IMR-90 (cell line): ENCODE measurements at regions not wholly inside any gene's neighbourhood (a gene's known extent, or its start where the extent isn't known, plus 50 kb on each side); places are given as distances from the start of the nearest gene placed in this dataset.

Source experiments
- ATAC-seq: fragments of 200-7000 bp; cut with Tn5 transposase; 2 replicates; pipeline ENCODE4 v1.9.1; 2020; ENCODE audit warnings: low read depth, mild to moderate bottlenecking, moderate library complexity
- BruUV-seq: library from RNA; stranded (reverse); fragments of 400-500 nt; replicated peaks from 2 replicates; lab custom pipeline; 2021; lab: Mats Ljungman, UMichigan
- CTCF ChIA-PET: fragments of 300-600 bp; formaldehyde crosslinking; extraction: SDS; loops from one replicate; lab custom pipeline; 2021; ENCODE audit warnings: antibody characterized with exemption; lab: Yijun Ruan, JAX
- POLR2A ChIA-PET: fragments of 300-600 bp; sonication (Branson Sonifier 250); formaldehyde crosslinking; loops from one replicate; lab custom pipeline; 2022; ENCODE audit warnings: antibody characterized with exemption; ENCODE audit not compliant: unreplicated experiment; lab: Charles Lee
- DNase-seq: peaks from one replicate; pipeline ENCODE4 v3.0.0; 2013
- H2AFZ ChIP-seq: replicated peaks from 2 replicates; pipeline ENCODE3; 2013; ENCODE audit warnings: low read length, mild to moderate bottlenecking; ENCODE audit not compliant: poor library complexity
- H2AK5ac ChIP-seq: 2 replicates; pipeline ENCODE4 v1.6.1; 2013; ENCODE audit warnings: low read depth, low read length, inconsistent platforms
- H2AK9ac ChIP-seq: replicated peaks from 2 replicates; pipeline ENCODE3; 2013; ENCODE audit warnings: mild to moderate bottlenecking, low read depth, low read length, moderate library complexity; ENCODE audit not compliant: poor library complexity
- H2BK120ac ChIP-seq: 2 replicates; pipeline ENCODE4 v1.6.1; 2013; ENCODE audit warnings: low read depth, low read length, inconsistent platforms
- H2BK15ac ChIP-seq: 3 replicates; pipeline ENCODE4 v1.6.1; 2013; ENCODE audit warnings: low read depth, low read length, inconsistent platforms
- H2BK20ac ChIP-seq: 2 replicates; pipeline ENCODE4 v1.6.1; 2013; ENCODE audit warnings: low read depth, mild to moderate bottlenecking, inconsistent platforms, low read length, moderate library complexity
- H2BK5ac ChIP-seq: 2 replicates; pipeline ENCODE4 v1.6.1; 2013; ENCODE audit warnings: mild to moderate bottlenecking, low read depth, low read length, inconsistent platforms; ENCODE audit not compliant: poor library complexity, severe bottlenecking
- H3K14ac ChIP-seq: replicated peaks from 2 replicates; pipeline ENCODE4 v1.6.1; 2013; ENCODE audit warnings: low read depth, low read length, inconsistent platforms
- H3K18ac ChIP-seq: 2 replicates; pipeline ENCODE4 v1.6.1; 2013; ENCODE audit warnings: low read depth, low read length, control low read depth
- H3K23ac ChIP-seq: 2 replicates; pipeline ENCODE4 v1.6.1; 2013; ENCODE audit warnings: low read depth, low read length, inconsistent platforms
- H3K27ac ChIP-seq: 2 replicates; pipeline ENCODE4 v1.5.1; 2013; ENCODE audit warnings: mild to moderate bottlenecking, control low read depth, low read length; ENCODE audit not compliant: insufficient read depth
- H3K27me3 ChIP-seq: 2 replicates; pipeline ENCODE4 v1.6.1; 2013; ENCODE audit warnings: low read length; ENCODE audit not compliant: control insufficient read depth, insufficient read depth
- H3K36me3 ChIP-seq: 2 replicates; pipeline ENCODE4 v1.6.1; 2013; ENCODE audit warnings: low read length, mixed read lengths; ENCODE audit not compliant: control insufficient read depth, insufficient read depth
- H3K4ac ChIP-seq: 2 replicates; pipeline ENCODE4 v1.6.1; 2013; ENCODE audit warnings: low read depth, low read length, inconsistent platforms
- H3K4me1 ChIP-seq: 2 replicates; pipeline ENCODE4 v1.6.1; 2013; ENCODE audit warnings: low read length, mixed read lengths; ENCODE audit not compliant: control insufficient read depth, insufficient read depth
- H3K4me2 ChIP-seq: 2 replicates; pipeline ENCODE4 v1.6.1; 2013; ENCODE audit warnings: low read depth, mild to moderate bottlenecking, control low read depth, low read length, moderate library complexity
- H3K4me3 ChIP-seq: 2 replicates; pipeline ENCODE4 v1.5.1; 2013; ENCODE audit warnings: low read depth, mild to moderate bottlenecking, control low read depth, low read length, moderate library complexity; ENCODE audit not compliant: insufficient read depth
- H3K56ac ChIP-seq: 2 replicates; pipeline ENCODE4 v1.6.1; 2013; ENCODE audit warnings: low read length, inconsistent platforms; ENCODE audit not compliant: insufficient read depth; ENCODE audit errors: extremely low read depth
- H3K79me1 ChIP-seq, 2 experiments: 2 replicates each; pipeline ENCODE4 v1.6.1; 2013; ENCODE audit warnings: low read length in 2 of 2, inconsistent platforms in 1 of 2, low read depth in 1 of 2
- H3K9ac ChIP-seq: 2 replicates; pipeline ENCODE4 v1.6.1; 2013; ENCODE audit warnings: low read depth, low read length, control low read depth
- H3K9me1 ChIP-seq: 2 replicates; pipeline ENCODE4 v1.6.1; 2013; ENCODE audit warnings: low read length, inconsistent platforms; ENCODE audit not compliant: insufficient read depth
- H3K9me3 ChIP-seq: 2 replicates; pipeline ENCODE4 v1.6.1; 2013; ENCODE audit warnings: low read length; ENCODE audit not compliant: control insufficient read depth, insufficient read depth
- H4K20me1 ChIP-seq: 2 replicates; pipeline ENCODE4 v1.6.1; 2013; ENCODE audit warnings: low read length, inconsistent platforms; ENCODE audit not compliant: insufficient read depth
- H4K5ac ChIP-seq: 2 replicates; pipeline ENCODE4 v1.6.1; 2013; ENCODE audit warnings: mild to moderate bottlenecking, low read depth, low read length, control low read depth
- H4K8ac ChIP-seq, 2 experiments: 2 replicates each; pipeline ENCODE4 v1.6.1; 2013; ENCODE audit warnings: low read depth in 2 of 2, low read length in 2 of 2, control low read depth in 1 of 2, inconsistent platforms in 1 of 2
- H4K91ac ChIP-seq: 2 replicates; pipeline ENCODE4 v1.6.1; 2013; ENCODE audit warnings: low read depth, low read length, inconsistent platforms; ENCODE audit not compliant: insufficient read depth
- CEBPB ChIP-seq: IDR thresholded peaks from 2 replicates; pipeline ENCODE4 v1.6.1; 2012; ENCODE audit warnings: low read depth, low read length, improper control_type of control experiment
- MAFK ChIP-seq: IDR thresholded peaks from 2 replicates; pipeline ENCODE4 v1.6.1; 2012; ENCODE audit warnings: low read depth, low read length, improper control_type of control experiment
- MXI1 ChIP-seq: IDR thresholded peaks from 2 replicates; pipeline ENCODE4 v1.6.1; 2012; ENCODE audit warnings: low read depth, mild to moderate bottlenecking, low read length, moderate library complexity, borderline replicate concordance
- POLR2A ChIP-seq: IDR thresholded peaks from 2 replicates; pipeline ENCODE4 v1.6.1; 2012; ENCODE audit warnings: mild to moderate bottlenecking, low read depth, low read length
- RAD21 ChIP-seq: IDR thresholded peaks from 2 replicates; pipeline ENCODE4 v1.6.1; 2012; ENCODE audit warnings: low read length, improper control_type of control experiment
- RCOR1 ChIP-seq: IDR thresholded peaks from 2 replicates; pipeline ENCODE4 v1.6.1; 2012; ENCODE audit warnings: mild to moderate bottlenecking, low read length, improper control_type of control experiment; ENCODE audit not compliant: insufficient replicate concordance
- RFX5 ChIP-seq: IDR thresholded peaks from 2 replicates; pipeline ENCODE4 v1.8.0; 2012; ENCODE audit warnings: low read depth, mild to moderate bottlenecking, low read length, moderate library complexity
- SMC3 ChIP-seq: fragments of 150-350 bp; IDR thresholded peaks from 2 replicates; pipeline ENCODE4 v1.6.1; 2016; ENCODE audit warnings: low read depth, mild to moderate bottlenecking, antibody characterized with exemption, low read length, moderate library complexity
- WGBS, 2 experiments: methylation state at CpG; one replicate each; pipeline versions ENCODE4 v1.1.5 to v1.1.7; 2013; ENCODE audit warnings: missing lambda C conversion rate in 2 of 2; ENCODE audit not compliant: insufficient read length in 1 of 2; ENCODE audit errors: extremely low coverage in 2 of 2; 5-methylcytosine and 5-hydroxymethylcytosine counted together
- dilution Hi-C: fragments of 300-500 bp; cut with HindIII; formaldehyde crosslinking; loops from one replicate; pipeline ENCODE4 v1.14.3; 2018; ENCODE audit warnings: low sequenced_read_pairs; ENCODE audit not compliant: unreplicated experiment
- in situ Hi-C: fragments of 300-500 bp; cut with MboI; formaldehyde crosslinking; loops from 3 replicates; pipeline ENCODE4 v1.14.3; 2019; ENCODE audit warnings: low sequenced_read_pairs, inconsistent platforms, mixed read lengths
- intact Hi-C: fragments of 100-400 bp; cut with micrococcal nuclease; formaldehyde crosslinking; loops from 2 replicates; pipeline ENCODE4 v1.10.0; 2022
- TF ChIP-seq, protein P1 (sequence below): fragments of 150-350 bp; IDR thresholded peaks from 2 replicates; pipeline ENCODE4 v1.6.1; 2017; ENCODE audit warnings: mild to moderate bottlenecking, antibody characterized with exemption, low read length, low read depth
- TF ChIP-seq, protein P2 (sequence below): conservative IDR thresholded peaks from 2 replicates; pipeline ENCODE4 v1.5.1; 2012; ENCODE audit warnings: mild to moderate bottlenecking, low read depth, low read length, improper control_type of control experiment

DNA sequence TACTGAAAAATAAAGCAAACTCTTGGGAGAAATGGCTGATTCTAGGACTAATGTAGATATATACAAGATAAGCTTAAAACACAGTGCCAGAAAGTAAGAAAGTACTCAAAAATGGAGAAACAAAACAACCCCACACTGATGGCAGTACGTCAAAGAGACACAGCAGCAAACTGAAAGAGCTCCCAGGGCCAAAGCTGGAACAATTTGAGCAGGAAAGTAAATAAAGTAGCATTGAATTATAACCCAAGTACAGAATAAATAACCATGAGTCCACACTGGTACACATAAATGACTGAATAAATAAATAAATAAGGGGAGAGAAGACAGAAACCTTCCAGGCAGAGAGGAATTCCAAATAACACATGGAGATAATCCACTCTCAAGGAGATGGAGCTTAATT, 120.9 kb downstream of the GLUL start:
- Histone ChIP-seq H3K27me3 (no peaks in the 10 kb centered on the region; the same call in none of the 2 replicates), H2BK20ac (no peak overlapping the region), H3K4me3 (no peak overlapping the region), H4K91ac (no peak overlapping the region), H3K4me2 (no peak overlapping the region), H3K36me3 (no peaks in the 10 kb centered on the region), H2BK120ac (no peak overlapping the region), H2AFZ (no peak overlapping the region), H2AK5ac (no peak overlapping the region), H3K4me1 (no peaks in the 10 kb centered on the region), H3K79me1 (no peaks in the 10 kb centered on the region), H3K9ac (no peak overlapping the region), H3K27ac (no peak overlapping the region), H2AK9ac (no peak overlapping the region), H2BK5ac (no peak overlapping the region), H4K20me1 (no peaks in the 10 kb centered on the region), H4K8ac (no peak overlapping the region), H3K18ac (no peak overlapping the region), H3K14ac (no peak overlapping the region), H4K5ac (no peak overlapping the region), H3K4ac (no peak overlapping the region), H3K23ac (no peak overlapping the region), H3K9me1 (no peaks in the 10 kb centered on the region), H3K9me3 (no peaks in the 10 kb centered on the region), H2BK15ac (no peak overlapping the region), H3K56ac (no peak overlapping the region)
- ChIA-PET POLR2A (interaction anchor here (0.7 kb wide), 1 partner anchor 10 kb away, joined by 3 read pairs; no protein-coding TSS in a partner anchor), CTCF (no interaction called here)
- TF ChIP-seq RAD21 = no peak
- no peak for TF ChIP-seq RFX5
- TF ChIP-seq SMC3 = no peak
- no peak for TF ChIP-seq MXI1
- TF ChIP-seq, protein P1, sequence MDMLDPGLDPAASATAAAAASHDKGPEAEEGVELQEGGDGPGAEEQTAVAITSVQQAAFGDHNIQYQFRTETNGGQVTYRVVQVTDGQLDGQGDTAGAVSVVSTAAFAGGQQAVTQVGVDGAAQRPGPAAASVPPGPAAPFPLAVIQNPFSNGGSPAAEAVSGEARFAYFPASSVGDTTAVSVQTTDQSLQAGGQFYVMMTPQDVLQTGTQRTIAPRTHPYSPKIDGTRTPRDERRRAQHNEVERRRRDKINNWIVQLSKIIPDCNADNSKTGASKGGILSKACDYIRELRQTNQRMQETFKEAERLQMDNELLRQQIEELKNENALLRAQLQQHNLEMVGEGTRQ = no peak
- TF ChIP-seq CEBPB = no peak
- TF ChIP-seq RCOR1 = no peak
- TF ChIP-seq POLR2A = no peak
- TF ChIP-seq, protein P2, sequence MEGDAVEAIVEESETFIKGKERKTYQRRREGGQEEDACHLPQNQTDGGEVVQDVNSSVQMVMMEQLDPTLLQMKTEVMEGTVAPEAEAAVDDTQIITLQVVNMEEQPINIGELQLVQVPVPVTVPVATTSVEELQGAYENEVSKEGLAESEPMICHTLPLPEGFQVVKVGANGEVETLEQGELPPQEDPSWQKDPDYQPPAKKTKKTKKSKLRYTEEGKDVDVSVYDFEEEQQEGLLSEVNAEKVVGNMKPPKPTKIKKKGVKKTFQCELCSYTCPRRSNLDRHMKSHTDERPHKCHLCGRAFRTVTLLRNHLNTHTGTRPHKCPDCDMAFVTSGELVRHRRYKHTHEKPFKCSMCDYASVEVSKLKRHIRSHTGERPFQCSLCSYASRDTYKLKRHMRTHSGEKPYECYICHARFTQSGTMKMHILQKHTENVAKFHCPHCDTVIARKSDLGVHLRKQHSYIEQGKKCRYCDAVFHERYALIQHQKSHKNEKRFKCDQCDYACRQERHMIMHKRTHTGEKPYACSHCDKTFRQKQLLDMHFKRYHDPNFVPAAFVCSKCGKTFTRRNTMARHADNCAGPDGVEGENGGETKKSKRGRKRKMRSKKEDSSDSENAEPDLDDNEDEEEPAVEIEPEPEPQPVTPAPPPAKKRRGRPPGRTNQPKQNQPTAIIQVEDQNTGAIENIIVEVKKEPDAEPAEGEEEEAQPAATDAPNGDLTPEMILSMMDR = no peak
- TF ChIP-seq MAFK = no peak
- WGBS, 2 experiments = no CpG with 5 or more reads among the region's 1 CpG
- dilution Hi-C loops (no loop called here), intact Hi-C loops (no loop called here), in situ Hi-C loops (no loop called here)
- ATAC-seq (no peak), DNase-seq (no peak)
- no TSS peak for BruUV-seq
